HG03108 (cell line): ENCODE measurements at regions not wholly inside any gene's neighbourhood (a gene's known extent, or its start where the extent isn't known, plus 50 kb on each side); places are given as distances from the start of the nearest gene placed in this dataset.

ENCODE experiments used
- ATAC-seq: cut with Tn5 transposase; IDR thresholded peaks from one replicate; pipeline ENCODE4 v1.9.1; 2021; ENCODE audit warnings: moderate library complexity; ENCODE audit not compliant: unreplicated experiment

DNA sequence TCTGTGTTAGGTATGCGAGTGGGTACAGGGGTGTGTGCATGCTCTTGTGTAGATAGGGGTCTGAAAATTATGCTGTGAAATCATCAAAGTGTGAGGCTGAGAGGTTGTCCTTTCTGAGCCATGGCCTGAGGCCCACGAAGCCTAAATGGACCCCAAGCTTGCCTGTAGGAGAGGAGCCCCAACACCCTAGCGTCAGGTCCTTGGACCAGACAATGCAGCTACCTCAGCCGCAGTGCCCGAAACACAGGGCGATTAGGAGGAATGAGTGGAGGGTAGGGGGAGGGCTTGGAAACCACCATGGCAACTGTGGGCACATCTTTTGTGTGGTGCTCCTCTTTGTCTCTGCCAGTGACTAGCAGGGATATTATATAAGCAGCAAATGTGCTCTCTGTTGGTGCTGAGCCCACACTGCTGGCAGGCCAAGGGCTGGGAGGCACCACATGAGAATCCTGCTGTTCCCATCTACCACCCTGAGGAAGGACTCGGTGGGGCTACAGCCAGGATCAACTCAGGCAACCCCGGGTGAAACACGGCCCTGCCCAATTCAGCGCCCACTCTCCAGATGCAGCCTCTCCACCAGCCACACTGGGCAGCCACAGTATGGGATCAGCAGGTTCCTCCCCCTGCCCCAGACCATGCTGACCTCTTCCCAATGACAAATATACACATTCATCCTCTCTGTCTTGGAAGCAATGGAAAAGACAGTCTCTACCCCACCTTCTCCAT lies 84.6 kb upstream of the FSTL4 start:
- ATAC-seq = no peak

DNA sequence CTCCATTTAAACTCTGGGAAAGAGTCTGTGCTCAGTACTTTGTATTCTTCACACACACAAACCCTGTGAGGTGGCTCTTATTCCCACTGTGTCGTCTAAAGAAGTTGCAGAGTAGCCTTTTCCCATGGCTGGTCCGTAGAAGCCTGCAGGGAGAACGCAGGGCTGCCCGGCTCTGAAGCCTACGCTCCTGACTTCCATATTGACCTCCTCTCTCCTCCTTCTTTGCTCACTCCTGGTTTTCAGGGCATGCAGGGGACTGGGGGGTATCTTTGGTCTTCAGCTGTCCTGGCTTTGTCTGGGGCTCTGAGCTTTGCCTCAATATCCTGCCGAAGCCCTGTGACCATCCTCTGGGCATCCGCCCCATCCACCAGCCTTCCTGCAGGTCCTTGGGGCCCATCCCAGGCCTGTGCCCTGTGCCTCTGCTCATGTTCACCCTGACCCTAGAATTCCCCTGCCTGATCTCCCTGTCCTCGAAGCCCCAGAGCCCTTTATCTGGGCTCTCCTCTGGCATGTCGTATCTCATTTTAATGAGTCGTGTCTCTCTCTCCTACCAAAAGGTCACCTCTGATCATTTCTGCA lies 83.8 kb upstream of the FSTL4 start:
- no peak for ATAC-seq

DNA sequence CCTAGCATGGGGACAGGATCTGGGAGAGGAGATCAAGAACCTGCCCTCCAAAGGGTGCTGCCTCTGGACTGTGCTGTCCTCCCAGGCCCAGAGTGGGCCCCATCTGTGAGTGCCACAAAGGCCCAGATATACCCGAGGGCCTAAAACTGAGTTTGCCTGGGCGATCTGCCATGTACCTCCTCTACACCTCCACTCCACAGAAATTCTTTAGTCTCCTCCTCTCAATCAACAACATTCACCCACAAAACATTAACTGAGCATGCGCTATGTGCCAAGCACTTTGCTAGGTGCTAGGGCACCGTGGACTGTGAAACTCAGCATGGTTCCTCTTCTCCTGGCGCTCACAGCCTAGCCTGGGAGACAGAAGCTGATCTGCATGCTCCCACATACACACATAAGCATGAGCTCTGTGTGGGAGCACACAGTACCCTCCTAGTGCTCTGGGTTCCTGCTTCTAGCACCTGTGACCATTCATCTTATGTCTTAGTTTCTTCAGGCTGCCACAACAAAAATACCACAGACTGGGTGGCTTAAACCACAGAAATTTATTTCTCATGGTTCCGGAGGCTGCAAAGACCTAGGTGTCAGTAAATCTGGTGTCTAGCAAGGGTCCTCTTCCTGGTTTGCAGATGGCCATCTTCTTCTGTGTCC lies 82.0 kb upstream of the FSTL4 start:
- ATAC-seq = no peak

DNA sequence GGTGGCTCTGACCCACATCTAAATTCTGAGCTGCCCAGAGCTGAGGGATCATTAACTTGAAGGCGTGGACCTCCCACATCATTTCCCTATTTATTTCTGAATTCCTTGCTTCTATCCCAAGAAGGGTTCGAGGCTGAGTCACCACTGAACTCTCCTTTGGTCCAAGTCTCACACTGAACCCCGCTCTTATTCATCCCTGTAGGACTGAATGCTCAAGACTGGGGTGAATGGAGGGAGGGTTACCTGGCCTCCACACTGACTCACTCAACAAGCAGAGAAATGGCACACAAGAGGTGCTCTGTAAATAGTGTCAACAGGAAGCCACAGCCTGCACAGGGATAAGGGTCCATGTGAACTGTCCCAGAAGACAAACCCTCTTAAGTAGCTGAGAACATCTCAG lies 79.1 kb upstream of the FSTL4 start:
- ATAC-seq = no peak

DNA sequence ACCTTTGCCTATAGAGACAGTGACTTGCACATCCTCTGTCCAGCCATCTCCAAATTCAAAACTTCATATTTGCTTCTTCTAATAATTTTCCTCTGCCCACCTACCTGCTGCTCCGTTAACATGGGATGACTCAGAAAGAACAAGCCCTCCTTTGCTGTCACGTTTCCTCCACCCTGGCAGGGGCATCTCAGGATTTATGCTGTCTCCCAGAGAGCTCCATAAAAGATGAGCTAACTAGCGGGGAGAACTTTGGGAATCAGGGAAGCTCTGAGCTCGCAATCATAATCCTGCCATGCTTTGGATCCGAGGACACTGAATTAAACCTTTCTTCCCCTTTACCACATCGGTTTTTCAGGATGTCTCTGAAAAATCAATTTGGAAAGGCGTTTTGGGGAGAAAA lies 78.4 kb upstream of the FSTL4 start:
- no peak for ATAC-seq

DNA sequence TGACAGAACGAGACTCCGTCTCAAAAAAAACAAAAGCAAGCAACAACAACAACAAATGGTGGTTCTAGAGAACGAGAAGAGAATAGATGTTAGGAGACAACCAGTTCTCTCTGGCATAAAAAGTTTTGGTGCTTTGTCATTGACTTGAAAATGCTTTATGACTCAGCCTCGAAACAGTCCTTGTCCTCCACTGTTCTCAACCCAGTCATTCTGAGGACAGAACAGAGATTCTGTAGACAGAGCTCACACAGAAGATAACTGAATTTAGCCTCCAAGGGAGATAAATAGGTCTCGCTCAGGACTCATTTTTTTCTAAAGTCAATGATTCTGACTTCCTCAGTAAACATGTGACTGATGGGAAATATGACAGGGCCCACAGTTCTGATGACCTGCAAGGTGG lies 76.0 kb upstream of the FSTL4 start:
- no peak for ATAC-seq

DNA sequence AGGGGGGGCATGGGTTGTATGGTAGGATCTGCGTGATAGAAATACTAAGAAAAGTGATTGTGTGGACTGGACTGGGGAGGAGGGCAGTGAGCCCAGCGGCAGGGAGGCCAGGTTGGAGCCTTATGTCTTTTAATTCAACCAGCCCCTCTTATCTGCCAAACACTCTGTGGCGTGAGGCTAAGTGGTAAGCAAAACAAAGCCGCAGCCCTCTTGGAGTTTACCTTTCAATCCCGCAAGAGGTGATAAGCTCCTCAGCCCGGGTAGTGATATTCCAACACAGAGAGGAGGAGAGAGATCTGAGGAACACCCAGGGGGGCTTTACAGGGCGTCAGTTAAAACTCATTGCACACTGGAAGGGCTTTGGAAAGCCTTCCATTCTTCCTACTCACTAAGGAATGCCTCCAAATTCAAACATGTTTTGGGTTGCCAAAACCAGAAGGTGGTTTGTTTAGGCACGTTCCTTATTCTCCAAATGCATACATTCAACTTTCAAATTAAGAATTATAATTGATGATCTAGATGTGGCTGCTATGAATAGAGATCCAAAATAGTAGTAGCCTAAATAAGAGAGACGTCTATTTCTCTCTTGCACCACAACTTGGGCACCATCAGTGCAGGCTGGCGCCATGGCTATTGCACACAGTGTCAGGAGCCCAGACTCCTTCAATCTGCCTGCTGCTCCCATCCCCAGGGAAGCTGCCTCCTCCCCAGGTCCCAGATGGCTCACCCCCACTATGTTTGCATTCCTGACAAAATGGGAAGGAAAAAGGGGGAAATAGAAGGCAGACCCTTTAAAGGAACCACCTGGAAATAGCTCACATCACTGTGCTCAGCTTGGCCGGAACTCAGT lies 75.1 kb upstream of the FSTL4 start:
- no peak for ATAC-seq

DNA sequence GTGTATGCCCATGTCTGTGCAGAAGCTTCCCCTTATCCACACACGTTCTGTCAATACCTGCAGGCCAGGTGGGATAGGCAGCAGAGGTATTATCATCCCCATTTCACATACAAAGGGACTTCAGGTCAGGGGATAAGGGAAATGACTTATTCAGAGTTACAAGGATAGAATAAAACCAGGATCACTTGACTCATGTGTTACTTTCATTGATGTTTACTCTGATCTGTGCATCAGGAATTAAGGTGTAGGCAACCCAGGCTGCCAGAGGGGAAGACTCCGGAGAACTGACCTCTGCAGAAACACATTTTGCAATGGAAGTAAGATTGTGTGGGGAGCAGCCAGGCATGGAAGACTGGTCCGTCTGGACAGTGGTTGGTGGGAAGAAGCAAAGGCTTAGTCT lies 74.2 kb upstream of the FSTL4 start:
- no peak for ATAC-seq

DNA sequence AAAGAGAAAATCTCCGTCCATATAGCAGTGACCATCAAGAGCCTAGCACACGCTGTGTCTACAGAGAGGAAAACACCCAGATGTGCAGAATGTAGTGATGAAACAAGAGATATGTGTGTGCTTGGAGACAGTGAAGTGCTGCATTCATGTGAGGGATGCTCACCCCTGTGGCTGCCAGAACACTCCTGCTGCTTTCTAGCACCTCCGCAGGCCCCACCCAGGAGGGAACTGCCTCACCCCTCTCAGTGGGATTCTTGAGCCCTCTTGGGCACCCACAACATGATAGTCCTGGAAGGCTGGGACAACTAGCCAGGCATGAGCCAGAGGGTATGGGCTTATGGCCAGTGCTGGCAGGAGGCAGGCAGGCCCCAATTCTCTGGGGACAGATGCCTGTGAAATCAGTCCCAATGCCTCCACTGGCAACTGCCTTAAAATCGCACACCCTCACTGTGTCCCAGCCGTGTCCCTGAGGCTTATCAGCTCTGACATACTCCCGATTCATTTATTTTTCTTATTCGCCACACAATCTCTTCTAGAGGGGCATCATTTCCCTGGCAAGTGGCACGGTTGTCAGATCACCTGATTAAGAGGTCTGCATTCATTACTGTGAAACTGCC lies 73.2 kb upstream of the FSTL4 start:
- ATAC-seq = no peak

DNA sequence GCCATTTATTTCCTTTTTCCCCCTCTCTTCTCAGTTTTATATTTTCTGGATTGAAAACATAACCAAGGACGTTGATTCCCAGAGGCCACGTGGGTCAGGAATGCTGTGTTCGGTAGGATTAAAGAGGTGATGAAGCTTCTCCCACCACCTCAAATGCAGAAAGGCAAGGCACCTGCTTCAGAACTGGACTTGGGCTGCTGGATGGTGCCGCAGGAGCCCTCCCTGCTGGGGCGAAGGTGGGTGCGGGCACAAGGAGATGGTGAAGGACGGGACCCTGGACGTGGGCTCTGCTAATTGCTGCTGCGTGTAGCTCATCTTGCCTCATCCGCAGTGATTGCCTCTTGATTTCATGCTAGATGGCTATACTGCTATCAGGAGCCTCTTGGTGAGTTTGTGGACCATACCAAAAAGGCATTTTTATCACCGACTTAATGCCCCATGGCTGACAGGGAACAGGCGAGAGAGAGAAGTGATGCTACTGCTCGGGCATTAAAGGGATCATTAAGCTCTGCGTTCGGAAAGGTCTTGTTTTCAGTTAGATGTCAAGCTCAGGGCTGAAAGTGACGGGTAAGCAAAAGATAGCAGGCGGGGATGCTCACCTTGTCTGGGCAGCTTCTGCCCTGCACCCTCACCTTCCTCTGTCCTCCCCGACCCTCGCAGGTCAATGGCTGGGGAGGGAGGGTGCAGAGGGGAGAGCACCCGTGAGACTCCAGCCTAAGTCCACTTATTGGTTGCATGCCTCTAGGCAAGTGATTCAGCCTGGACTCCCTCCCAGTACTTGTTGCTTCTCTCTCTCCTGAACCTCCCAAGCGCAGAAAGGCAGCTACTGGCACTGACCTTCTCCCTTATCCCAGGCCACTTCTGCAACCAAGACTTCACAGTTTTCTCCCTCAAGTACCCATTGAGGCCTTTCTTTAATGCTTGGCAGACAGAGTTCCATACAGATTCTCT lies 71.6 kb upstream of the FSTL4 start:
- ATAC-seq = no peak

DNA sequence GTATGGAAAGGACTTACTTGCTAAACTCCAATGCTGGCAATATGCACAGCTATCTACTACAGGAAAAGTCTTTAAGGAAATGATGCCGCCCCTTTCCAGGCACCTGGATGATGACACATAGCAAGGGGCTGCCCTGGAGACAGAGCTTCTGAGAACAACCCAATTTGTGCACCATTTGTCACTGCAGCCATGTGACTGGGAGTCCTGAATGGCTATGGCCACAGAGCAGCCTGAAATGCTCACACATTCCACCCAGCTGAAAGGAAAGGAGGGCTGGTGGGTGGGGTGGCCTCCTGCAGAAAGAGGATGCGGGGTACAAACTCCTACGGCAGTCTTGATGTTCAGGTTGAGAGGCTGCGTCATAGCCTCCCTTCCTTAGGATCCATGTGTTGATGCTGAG lies 70.1 kb upstream of the FSTL4 start:
- no peak for ATAC-seq

DNA sequence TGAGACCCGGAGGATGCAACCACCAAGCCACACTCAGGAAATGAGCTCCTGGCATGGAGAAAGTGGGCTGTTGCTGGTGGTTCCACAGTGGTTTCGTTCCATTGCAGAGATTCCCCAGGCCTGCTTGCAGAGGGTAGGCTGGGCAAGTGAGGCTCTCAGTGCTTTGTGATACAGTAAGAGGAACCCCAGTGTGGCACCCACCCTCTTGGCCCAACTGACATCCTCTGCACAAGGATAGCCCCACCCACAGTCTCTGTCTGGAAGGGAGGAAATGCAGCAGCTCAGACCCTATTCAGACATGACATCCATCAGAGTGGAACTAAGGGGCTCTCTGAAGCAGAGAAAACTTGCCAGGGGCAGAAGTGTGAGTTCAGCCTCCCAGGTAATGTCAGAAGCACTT lies 69.6 kb upstream of the FSTL4 start:
- no peak for ATAC-seq

DNA sequence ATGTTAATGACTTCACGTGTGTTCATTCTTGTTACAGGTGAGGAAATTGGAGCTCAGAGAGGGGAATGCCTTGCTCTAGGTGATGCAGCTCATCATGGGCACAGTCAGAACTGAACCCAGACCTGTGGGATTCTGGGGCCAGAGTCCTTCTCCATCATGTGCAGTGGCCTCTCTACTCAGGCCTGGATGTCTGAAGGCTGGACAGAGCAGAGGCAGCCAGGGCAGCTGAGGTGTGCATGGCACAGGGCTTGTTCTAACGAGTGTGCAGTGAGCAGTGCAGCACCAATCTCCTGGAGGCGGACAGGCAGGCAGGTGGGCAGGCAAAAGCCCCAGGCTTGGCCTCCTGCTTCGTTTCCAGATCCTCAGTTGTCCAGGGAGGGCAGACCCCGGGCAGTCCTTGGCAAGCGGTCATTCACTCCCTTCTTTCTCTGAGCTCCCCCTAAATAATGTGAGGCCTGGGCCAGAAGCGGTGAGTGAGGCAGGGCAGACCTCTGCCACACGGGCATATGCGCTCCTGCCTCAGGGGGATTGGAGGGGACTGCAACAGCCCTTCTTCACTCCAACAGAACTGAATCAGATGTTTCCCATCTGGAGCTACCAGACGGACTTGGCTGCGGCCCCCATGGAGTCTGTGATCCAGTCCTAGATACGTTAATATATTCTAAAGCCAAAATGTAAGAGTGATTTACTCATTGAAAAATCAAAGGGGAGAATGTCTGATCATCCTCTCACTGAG lies 68.7 kb upstream of the FSTL4 start:
- no peak for ATAC-seq

DNA sequence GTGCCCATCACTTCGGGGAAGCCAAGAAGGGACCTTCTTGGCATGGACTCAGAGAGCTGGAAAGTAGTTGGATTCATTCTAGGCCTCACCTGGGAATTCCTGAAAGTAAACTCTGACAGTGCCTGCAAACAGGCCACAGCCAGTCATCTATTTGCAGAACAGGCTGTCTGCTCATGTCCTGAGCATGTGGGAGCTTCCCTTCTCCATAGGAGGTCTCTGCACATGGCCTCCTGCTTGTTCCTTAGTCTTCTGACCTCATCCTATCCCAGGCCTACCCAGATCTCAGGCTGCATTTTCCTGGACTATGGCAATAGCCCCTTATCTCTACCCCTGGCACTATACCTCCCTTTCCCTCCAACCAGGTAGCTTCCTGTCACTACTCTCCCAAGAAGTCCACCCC lies 67.2 kb upstream of the FSTL4 start:
- ATAC-seq = no peak

DNA sequence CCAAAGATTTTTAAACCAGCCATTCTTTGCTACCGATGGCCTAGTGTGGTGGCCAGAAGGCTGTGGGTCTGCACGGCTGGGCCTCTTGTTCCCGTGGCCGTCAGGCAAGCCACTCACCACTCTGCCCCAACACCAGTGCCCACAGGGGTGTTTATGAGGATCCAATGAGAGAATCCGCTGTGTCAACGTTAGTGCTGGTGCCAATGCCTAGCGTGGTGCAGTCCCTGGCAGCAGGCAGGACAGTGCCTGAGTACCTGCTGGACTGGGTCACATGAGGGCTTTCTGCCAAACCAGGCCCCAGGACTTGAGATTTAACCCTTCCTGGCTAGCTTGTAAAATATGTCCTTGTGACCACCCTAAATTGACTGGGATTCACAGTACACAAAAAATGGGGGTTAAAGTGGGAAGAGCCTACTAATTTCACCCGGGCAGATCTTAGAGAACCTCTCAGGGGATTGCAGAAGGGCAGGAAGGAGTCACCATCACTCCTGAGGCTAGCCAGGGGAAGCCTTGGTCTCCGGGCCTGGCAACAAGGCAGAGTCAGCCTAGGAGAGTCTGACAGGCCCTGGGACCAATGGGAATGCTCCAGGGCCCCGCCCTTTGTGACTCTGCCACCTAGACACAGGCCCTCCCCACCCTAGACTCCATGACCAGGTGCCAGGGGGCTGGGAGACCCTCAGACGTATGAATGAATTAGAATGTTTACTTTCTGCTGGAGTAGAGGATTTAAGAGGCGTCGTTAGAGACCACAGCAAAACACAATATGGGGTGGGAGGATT lies 63.2 kb upstream of the FSTL4 start:
- no peak for ATAC-seq

DNA sequence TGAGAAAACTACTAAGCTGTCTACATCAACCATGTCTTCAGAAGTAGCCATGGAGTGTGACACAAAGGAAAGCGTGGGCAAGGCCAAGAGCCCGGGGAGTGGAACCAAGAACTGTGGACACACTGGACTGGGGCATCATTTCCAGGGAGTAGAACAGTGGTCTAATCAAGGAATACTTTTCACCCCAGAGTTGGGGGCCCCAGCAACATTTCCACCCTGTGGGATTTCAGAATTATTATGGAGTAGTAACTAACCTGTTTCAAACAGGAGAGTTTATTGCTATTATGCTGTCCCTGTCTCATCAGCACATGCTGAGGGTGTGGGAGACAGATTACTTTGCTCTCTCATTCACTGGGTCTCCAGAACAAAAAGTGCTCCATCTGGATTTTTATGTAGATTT lies 58.0 kb upstream of the FSTL4 start:
- no peak for ATAC-seq

DNA sequence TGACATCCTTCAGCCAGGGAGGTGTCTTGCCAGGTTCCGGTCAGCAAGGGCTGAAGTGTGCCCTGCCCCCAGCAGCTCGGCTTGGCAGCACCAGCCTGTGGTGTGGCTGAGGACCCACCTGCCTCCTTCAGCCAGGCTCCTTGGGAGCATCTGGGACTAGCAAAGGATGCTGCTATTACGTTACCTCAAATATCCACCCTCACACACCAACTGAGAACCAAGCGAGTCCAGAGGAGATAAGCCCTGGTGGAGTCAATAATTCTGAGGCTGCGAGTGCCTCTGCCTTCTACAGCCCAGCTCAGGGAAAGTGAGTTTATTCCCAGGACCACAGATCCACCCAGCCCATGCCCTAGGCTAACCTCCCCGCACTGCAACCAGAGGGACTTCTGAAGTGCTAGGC lies 57.1 kb upstream of the FSTL4 start:
- ATAC-seq = no peak

DNA sequence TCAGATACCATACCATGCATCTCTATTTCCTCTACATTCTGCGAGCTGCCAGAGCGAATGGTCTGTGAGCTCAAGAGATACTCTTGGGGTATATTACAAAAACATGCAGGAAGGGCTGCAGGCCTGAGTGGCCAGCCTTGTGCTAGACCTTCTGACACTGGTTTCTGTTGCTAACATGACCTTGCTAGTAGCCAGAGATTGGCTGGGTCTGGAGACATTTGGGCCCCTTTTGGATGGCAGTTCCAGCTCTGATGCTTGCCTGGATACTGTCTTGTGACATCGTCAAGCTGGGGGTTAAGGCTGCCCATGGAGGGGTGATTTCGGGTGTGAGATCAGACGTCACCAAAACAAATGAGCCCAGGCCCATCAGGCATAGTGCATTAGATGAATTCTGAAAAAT lies 56.1 kb upstream of the FSTL4 start:
- no peak for ATAC-seq

DNA sequence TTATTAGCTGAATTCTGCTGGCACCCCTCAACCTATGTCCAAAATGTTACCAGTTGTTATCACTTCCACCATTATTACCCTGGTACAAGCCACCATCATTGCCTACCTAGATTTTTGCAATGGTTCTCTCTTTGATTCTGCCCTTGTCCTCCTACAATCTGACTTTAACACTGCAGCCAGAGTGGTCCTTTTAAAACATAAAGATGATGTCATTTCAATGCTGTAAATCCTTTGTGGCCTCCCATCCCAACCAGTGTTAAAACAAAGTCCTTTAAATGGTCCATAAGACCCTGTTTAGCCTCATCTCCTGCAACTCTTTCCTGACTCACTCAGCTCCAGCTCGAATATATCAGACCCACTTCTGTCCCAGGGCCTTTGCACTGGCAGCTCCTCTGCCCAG lies 54.9 kb upstream of the FSTL4 start:
- ATAC-seq = no peak
